MCF 10A (cell line): ENCODE measurements at regions not wholly inside any gene's neighbourhood (a gene's known extent, or its start where the extent isn't known, plus 50 kb on each side); places are given as distances from the start of the nearest gene placed in this dataset.

ENCODE experiments used
- BruUV-seq: library from RNA; stranded (reverse); fragments of 400-500 nt; replicated peaks from 2 replicates; lab custom pipeline; 2021; lab: Mats Ljungman, UMichigan
- CTCF ChIA-PET: fragments of 300-600 bp; sonication (Branson Sonifier 250); formaldehyde crosslinking; extraction: SDS; loops from one replicate; lab custom pipeline; 2021; ENCODE audit warnings: antibody characterized with exemption, inconsistent platforms; lab: Yijun Ruan, JAX
- POLR2A ChIA-PET: fragments of 300-600, 350-650 bp; sonication (Branson Sonifier 250); formaldehyde crosslinking; extraction: SDS; loops from one replicate; lab custom pipeline; 2020; ENCODE audit warnings: antibody characterized with exemption, inconsistent platforms; lab: Yijun Ruan, JAX
- DNase-seq: peaks from one replicate; pipeline ENCODE4 v3.0.0-alpha.2; 2018; ENCODE audit not compliant: unreplicated experiment
- H3K27ac Mint-ChIP-seq: one replicate; pipeline ENCODE4 v1.8.0; 2022; ENCODE audit warnings: mild to moderate bottlenecking, low read depth, mixed read lengths; ENCODE audit not compliant: unreplicated experiment
- H3K27me3 Mint-ChIP-seq: one replicate; pipeline ENCODE4 v1.8.0; 2022; ENCODE audit warnings: mixed read lengths; ENCODE audit not compliant: insufficient read depth, unreplicated experiment
- H3K36me3 Mint-ChIP-seq: one replicate; pipeline ENCODE4 v1.8.0; 2022; ENCODE audit warnings: mild to moderate bottlenecking, moderate library complexity, mixed read lengths; ENCODE audit not compliant: insufficient read depth, unreplicated experiment
- H3K4me1 Mint-ChIP-seq: one replicate; pipeline ENCODE4 v1.8.0; 2022; ENCODE audit warnings: mixed read lengths; ENCODE audit not compliant: insufficient read depth, unreplicated experiment
- H3K4me3 Mint-ChIP-seq: one replicate; pipeline ENCODE4 v1.8.0; 2022; ENCODE audit warnings: mild to moderate bottlenecking, moderate library complexity, mixed read lengths; ENCODE audit not compliant: unreplicated experiment
- H3K9me3 Mint-ChIP-seq: one replicate; pipeline ENCODE4 v1.8.0; 2022; ENCODE audit warnings: mixed read lengths; ENCODE audit not compliant: unreplicated experiment
- CTCF ChIP-seq: fragments of 200-600 bp; IDR thresholded peaks from one replicate; pipeline ENCODE4 v1.8.0; 2022; ENCODE audit warnings: antibody characterized with exemption, mild to moderate bottlenecking; ENCODE audit not compliant: unreplicated experiment
- intact Hi-C: fragments of 100-400 bp; cut with micrococcal nuclease; formaldehyde crosslinking; loops from 2 replicates; pipeline ENCODE4 v1.14.1; 2022

GRCh38 chr1:184299406-184299790 is 87.4 kb upstream of the C1orf21 start:
- H3K9me3 Mint-ChIP-seq = peaks cover 11% of the 10 kb centered on the region
- BruUV-seq = no TSS peak
- H3K27ac Mint-ChIP-seq = no peak overlapping the region
- no peak for TF ChIP-seq CTCF
- no peaks in the 10 kb centered on the region for H3K27me3 Mint-ChIP-seq
- H3K4me3 Mint-ChIP-seq = no peak overlapping the region
- intact Hi-C loops = no loop called here
- peak; percentile 17 for DNase-seq
- H3K4me1 Mint-ChIP-seq = no peaks in the 10 kb centered on the region
- ChIA-PET POLR2A (interaction anchor here (0.5 to 0.9 kb wide), 2 partner anchors 9 to 264 kb away, joined by 3 read pairs; no protein-coding TSS in a partner anchor), CTCF (no interaction called here)
- H3K36me3 Mint-ChIP-seq = no peaks in the 10 kb centered on the region

GRCh38 chr1:184299796-184300195 is 87.0 kb upstream of the C1orf21 start:
- ChIA-PET POLR2A (interaction anchor here (0.9 kb wide), 1 partner anchor 9 kb away, joined by 3 read pairs; no protein-coding TSS in a partner anchor), CTCF (no interaction called here)
- intact Hi-C loops = no loop called here
- Mint-ChIP-seq H3K4me3 (no peak overlapping the region), H3K4me1 (no peaks in the 10 kb centered on the region), H3K27me3 (no peaks in the 10 kb centered on the region), H3K9me3 (peaks cover 11% of the 10 kb centered on the region), H3K36me3 (no peaks in the 10 kb centered on the region), H3K27ac (no peak overlapping the region)
- no peak for DNase-seq
- BruUV-seq = no TSS peak
- TF ChIP-seq CTCF = no peak

- Mint-ChIP-seq H3K36me3 (no peaks in the 10 kb centered on the region), H3K27ac (no peak overlapping the region), H3K4me1 (no peaks in the 10 kb centered on the region), H3K27me3 (no peaks in the 10 kb centered on the region), H3K4me3 (no peak overlapping the region), H3K9me3 (peaks cover 11% of the 10 kb centered on the region)
- no TSS peak for BruUV-seq
- intact Hi-C loops = no loop called here
- TF ChIP-seq CTCF = no peak
- CTCF ChIA-PET = no interaction called here
- DNase-seq = no peak
- POLR2A ChIA-PET = interaction anchor here (0.9 kb wide), 1 partner anchor 10 kb away, joined by 3 read pairs; no protein-coding TSS in a partner anchor
These were observed 86.4 kb upstream of the C1orf21 start for GRCh38 chr1:184300446-184300845.

- POLR2A ChIA-PET = interaction anchor here (0.6 kb wide), 1 partner anchor 41 kb away, joined by 3 read pairs; no protein-coding TSS in a partner anchor
- H3K4me3 Mint-ChIP-seq = no peak overlapping the region
- intact Hi-C loops = no loop called here
These were observed 85.6 kb upstream of the C1orf21 start for GRCh38 chr1:184301227-184301626.

More at GRCh38 chr1:184301227-184301626, 85.6 kb upstream of the C1orf21 start:
- H3K27ac Mint-ChIP-seq = no peak overlapping the region
- H3K4me1 Mint-ChIP-seq = no peaks in the 10 kb centered on the region
- CTCF ChIA-PET = no interaction called here
- no peaks in the 10 kb centered on the region for H3K36me3 Mint-ChIP-seq
- TF ChIP-seq CTCF = no peak
- no TSS peak for BruUV-seq
- H3K9me3 Mint-ChIP-seq = peaks cover 11% of the 10 kb centered on the region
- DNase-seq = no peak
- H3K27me3 Mint-ChIP-seq = no peaks in the 10 kb centered on the region
